ENCODE measurements at regions not wholly inside any gene's neighbourhood (a gene's known extent, or its start where the extent isn't known, plus 50 kb on each side); places are given as distances from the start of the nearest gene placed in this dataset.
"Not testable (repeated sequence)": the region's sequence is repeated elsewhere in the genome, so short reads cannot be mapped to it uniquely, and the experiment has no call there.

- Mint-ChIP-seq H3K9me3 (peaks cover 35% of the 10 kb centered on the region), H3K36me3 (no peaks in the 10 kb centered on the region), H3K27me3 (no peaks in the 10 kb centered on the region), H3K4me3 (no peak overlapping the region), H3K4me1 (ENCODE audit: low read depth) (no peaks in the 10 kb centered on the region), H3K27ac (no peak overlapping the region)
- intact Hi-C loops (cut with micrococcal nuclease): no loop called here
- CTCF ChIA-PET: no interaction called here
- POLR2A ChIA-PET: no interaction called here
- no peak for DNase-seq
Observed at GRCh38 chr3:166661621-166662020, 718.5 kb downstream of the ZBBX start.

GRCh38 chr3:166660962-166661361, 719.1 kb downstream of the ZBBX start:
- CTCF ChIA-PET: no interaction called here
- no peak for DNase-seq
- POLR2A ChIA-PET: no interaction called here
- Mint-ChIP-seq H3K4me3 (no peak overlapping the region), H3K36me3 (no peaks in the 10 kb centered on the region), H3K27ac (no peak overlapping the region), H3K9me3 (peaks cover 35% of the 10 kb centered on the region), H3K27me3 (no peaks in the 10 kb centered on the region), H3K4me1 (ENCODE audit: low read depth) (no peaks in the 10 kb centered on the region)
- intact Hi-C loops (cut with micrococcal nuclease): no loop called here

GRCh38 chr3:166637984-166638530, 742.0 kb downstream of the ZBBX start:
- no peak overlapping the region for H3K27ac Mint-ChIP-seq

GRCh38 chr3:166634091-166634746, 745.9 kb downstream of the ZBBX start:
- Mint-ChIP-seq H3K36me3 (no peaks in the 10 kb centered on the region), H3K4me1 (ENCODE audit: low read depth) (no peaks in the 10 kb centered on the region), H3K27ac (no peak overlapping the region), H3K4me3 (no peak overlapping the region), H3K27me3 (no peaks in the 10 kb centered on the region), H3K9me3 (peaks cover 11% of the 10 kb centered on the region)
- POLR2A ChIA-PET: no interaction called here
- CTCF ChIA-PET: no interaction called here
- intact Hi-C loops (cut with micrococcal nuclease): no loop called here
- DNase-seq: no peak

More at GRCh38 chr3:166637984-166638530, 742.0 kb downstream of the ZBBX start:
- DNase-seq: no peak
- Mint-ChIP-seq H3K9me3 (peaks cover 3% of the 10 kb centered on the region), H3K4me1 (ENCODE audit: low read depth) (no peaks in the 10 kb centered on the region), H3K27me3 (no peaks in the 10 kb centered on the region), H3K36me3 (no peaks in the 10 kb centered on the region), H3K4me3 (no peak overlapping the region)
- CTCF ChIA-PET: no interaction called here
- POLR2A ChIA-PET: no interaction called here
- intact Hi-C loops (cut with micrococcal nuclease): no loop called here

- Mint-ChIP-seq H3K27ac (no peak overlapping the region), H3K4me1 (ENCODE audit: low read depth) (no peaks in the 10 kb centered on the region), H3K27me3 (no peaks in the 10 kb centered on the region), H3K36me3 (no peaks in the 10 kb centered on the region), H3K9me3 (peaks cover 14% of the 10 kb centered on the region), H3K4me3 (no peak overlapping the region)
- POLR2A ChIA-PET: no interaction called here
- DNase-seq: no peak
- intact Hi-C loops (cut with micrococcal nuclease): no loop called here
- CTCF ChIA-PET: no interaction called here
Observed at GRCh38 chr3:166630190-166630589, 749.9 kb downstream of the ZBBX start.

- POLR2A ChIA-PET: no interaction called here
- DNase-seq: no peak
- intact Hi-C loops (cut with micrococcal nuclease): no loop called here
- H3K4me1 Mint-ChIP-seq (ENCODE audit: low read depth): no peaks in the 10 kb centered on the region
- no peaks in the 10 kb centered on the region for H3K36me3 Mint-ChIP-seq
- no peak overlapping the region for H3K27ac Mint-ChIP-seq
- H3K4me3 Mint-ChIP-seq: no peak overlapping the region
- CTCF ChIA-PET: no interaction called here
- no peaks in the 10 kb centered on the region for H3K27me3 Mint-ChIP-seq
- H3K9me3 Mint-ChIP-seq: peaks cover 5% of the 10 kb centered on the region
Observed at GRCh38 chr3:166613365-166613764, 766.7 kb downstream of the ZBBX start.

- H3K36me3 Mint-ChIP-seq; H3K4me1 Mint-ChIP-seq (ENCODE audit: low read depth); H3K27ac Mint-ChIP-seq; DNase-seq; intact Hi-C loops (cut with micrococcal nuclease); POLR2A ChIA-PET; CTCF ChIA-PET; H3K9me3 Mint-ChIP-seq; H3K4me3 Mint-ChIP-seq; H3K27me3 Mint-ChIP-seq: not testable (repeated sequence)
Observed at GRCh38 chr3:166612761-166613160, 767.3 kb downstream of the ZBBX start.

- Mint-ChIP-seq H3K27me3 (no peaks in the 10 kb centered on the region), H3K4me3 (no peak overlapping the region), H3K36me3 (no peaks in the 10 kb centered on the region), H3K4me1 (ENCODE audit: low read depth) (no peaks in the 10 kb centered on the region), H3K27ac (no peak overlapping the region), H3K9me3 (peaks cover 8% of the 10 kb centered on the region)
- DNase-seq: no peak
- POLR2A ChIA-PET: no interaction called here
- intact Hi-C loops (cut with micrococcal nuclease): no loop called here
- CTCF ChIA-PET: no interaction called here
Observed at GRCh38 chr3:166607933-166608521, 770.8 kb upstream of the BCHE start.

- POLR2A ChIA-PET: no interaction called here
- CTCF ChIA-PET: no interaction called here
- no peak overlapping the region for H3K27ac Mint-ChIP-seq
- no peaks in the 10 kb centered on the region for H3K4me1 Mint-ChIP-seq (ENCODE audit: low read depth)
- DNase-seq: no peak
- no peak overlapping the region for H3K4me3 Mint-ChIP-seq
- no peaks in the 10 kb centered on the region for H3K36me3 Mint-ChIP-seq
- peaks cover 8% of the 10 kb centered on the region for H3K9me3 Mint-ChIP-seq
- H3K27me3 Mint-ChIP-seq: no peaks in the 10 kb centered on the region
- intact Hi-C loops (cut with micrococcal nuclease): no loop called here
Observed at GRCh38 chr3:166606988-166607387, 769.8 kb upstream of the BCHE start.

- no peak overlapping the region for H3K27ac Mint-ChIP-seq
- intact Hi-C loops (cut with micrococcal nuclease): no loop called here
- H3K4me3 Mint-ChIP-seq: no peak overlapping the region
- H3K4me1 Mint-ChIP-seq (ENCODE audit: low read depth): no peaks in the 10 kb centered on the region
- CTCF ChIA-PET: no interaction called here
- DNase-seq: no peak
- H3K9me3 Mint-ChIP-seq: peaks cover 14% of the 10 kb centered on the region
- POLR2A ChIA-PET: no interaction called here
- H3K36me3 Mint-ChIP-seq: no peaks in the 10 kb centered on the region
- H3K27me3 Mint-ChIP-seq: no peaks in the 10 kb centered on the region
Observed at GRCh38 chr3:166593776-166594175, 756.6 kb upstream of the BCHE start.

GRCh38 chr3:166582236-166582635, 745.0 kb upstream of the BCHE start:
- H3K27ac Mint-ChIP-seq: no peak overlapping the region
- DNase-seq: no peak
- H3K27me3 Mint-ChIP-seq: no peaks in the 10 kb centered on the region
- H3K4me1 Mint-ChIP-seq (ENCODE audit: low read depth): no peaks in the 10 kb centered on the region
- CTCF ChIA-PET: no interaction called here
- peaks cover 10% of the 10 kb centered on the region for H3K9me3 Mint-ChIP-seq
- no peak overlapping the region for H3K4me3 Mint-ChIP-seq
- no peaks in the 10 kb centered on the region for H3K36me3 Mint-ChIP-seq
- POLR2A ChIA-PET: no interaction called here
- intact Hi-C loops (cut with micrococcal nuclease): no loop called here

GRCh38 chr3:166580561-166580960, 743.3 kb upstream of the BCHE start:
- CTCF ChIA-PET: no interaction called here
- H3K4me3 Mint-ChIP-seq: no peak overlapping the region
- H3K4me1 Mint-ChIP-seq (ENCODE audit: low read depth): no peaks in the 10 kb centered on the region
- H3K27ac Mint-ChIP-seq: no peak overlapping the region
- intact Hi-C loops (cut with micrococcal nuclease): no loop called here
- POLR2A ChIA-PET: no interaction called here
- no peaks in the 10 kb centered on the region for H3K27me3 Mint-ChIP-seq
- H3K36me3 Mint-ChIP-seq: no peaks in the 10 kb centered on the region
- H3K9me3 Mint-ChIP-seq: peaks cover 12% of the 10 kb centered on the region
- no peak for DNase-seq

- Mint-ChIP-seq H3K27ac (no peak overlapping the region), H3K27me3 (no peaks in the 10 kb centered on the region), H3K4me3 (no peak overlapping the region), H3K4me1 (ENCODE audit: low read depth) (no peaks in the 10 kb centered on the region), H3K9me3 (peaks cover 15% of the 10 kb centered on the region), H3K36me3 (no peaks in the 10 kb centered on the region)
- CTCF ChIA-PET: no interaction called here
- POLR2A ChIA-PET: no interaction called here
- DNase-seq: no peak
- intact Hi-C loops (cut with micrococcal nuclease): no loop called here
Observed at GRCh38 chr3:166575161-166575560, 737.9 kb upstream of the BCHE start.
